HCT116 (cell line): ENCODE measurements at regions not wholly inside any gene's neighbourhood (a gene's known extent, or its start where the extent isn't known, plus 50 kb on each side); places are given as distances from the start of the nearest gene placed in this dataset.

Source experiments
- CTCF ChIP-seq, 3 experiments: fragments of 200-600 bp in 1 of 3; sonication (generic) in 1 of 3; IDR thresholded peaks in 2 of 3; conservative IDR thresholded peaks in 1 of 3; 2 replicates each; pipeline ENCODE4 v1.5.1; 2012 to 2017; ENCODE audit warnings: low read depth in 2 of 3, low read length in 2 of 3, antibody characterized with exemption in 1 of 3, borderline replicate concordance in 1 of 3, control low read depth in 1 of 3, mild to moderate bottlenecking in 1 of 3, mixed read lengths in 1 of 3, mixed run types in 1 of 3, moderate library complexity in 1 of 3; ENCODE audit not compliant: insufficient read depth in 1 of 3
- EZH2 ChIP-seq: fragments of 200-600 bp; sonication (generic); IDR thresholded peaks from 2 replicates; pipeline ENCODE4 v1.6.1; 2017; ENCODE audit warnings: antibody characterized with exemption, mixed run types
- SP1 ChIP-seq: IDR thresholded peaks from 2 replicates; pipeline ENCODE4 v1.6.1; 2012; ENCODE audit warnings: low read depth
- ZFX ChIP-seq: fragments of 450-650 bp; IDR thresholded peaks from 2 replicates; pipeline ENCODE4 v1.6.1; 2017
- TF ChIP-seq, protein P1 (sequence below): IDR thresholded peaks from 2 replicates; pipeline ENCODE4 v1.6.1; 2012; ENCODE audit warnings: low read depth

GRCh38 chr3:73855813-73856212 is 231.1 kb upstream of the PDZRN3 start:
- TF ChIP-seq ZFX (no peak), EZH2 (no peak), CTCF (IDR thresholded peaks at IDR 0.05 in 2 of 3, conservative IDR thresholded peaks at IDR 0.05 in 1 of 3; ENCODE audit: borderline replicate concordance in 1 of 3, insufficient read depth in 1 of 3, low read depth in 2 of 3, low read length in 2 of 3) (no peak), SP1 (no peak)
- TF ChIP-seq, protein P1, sequence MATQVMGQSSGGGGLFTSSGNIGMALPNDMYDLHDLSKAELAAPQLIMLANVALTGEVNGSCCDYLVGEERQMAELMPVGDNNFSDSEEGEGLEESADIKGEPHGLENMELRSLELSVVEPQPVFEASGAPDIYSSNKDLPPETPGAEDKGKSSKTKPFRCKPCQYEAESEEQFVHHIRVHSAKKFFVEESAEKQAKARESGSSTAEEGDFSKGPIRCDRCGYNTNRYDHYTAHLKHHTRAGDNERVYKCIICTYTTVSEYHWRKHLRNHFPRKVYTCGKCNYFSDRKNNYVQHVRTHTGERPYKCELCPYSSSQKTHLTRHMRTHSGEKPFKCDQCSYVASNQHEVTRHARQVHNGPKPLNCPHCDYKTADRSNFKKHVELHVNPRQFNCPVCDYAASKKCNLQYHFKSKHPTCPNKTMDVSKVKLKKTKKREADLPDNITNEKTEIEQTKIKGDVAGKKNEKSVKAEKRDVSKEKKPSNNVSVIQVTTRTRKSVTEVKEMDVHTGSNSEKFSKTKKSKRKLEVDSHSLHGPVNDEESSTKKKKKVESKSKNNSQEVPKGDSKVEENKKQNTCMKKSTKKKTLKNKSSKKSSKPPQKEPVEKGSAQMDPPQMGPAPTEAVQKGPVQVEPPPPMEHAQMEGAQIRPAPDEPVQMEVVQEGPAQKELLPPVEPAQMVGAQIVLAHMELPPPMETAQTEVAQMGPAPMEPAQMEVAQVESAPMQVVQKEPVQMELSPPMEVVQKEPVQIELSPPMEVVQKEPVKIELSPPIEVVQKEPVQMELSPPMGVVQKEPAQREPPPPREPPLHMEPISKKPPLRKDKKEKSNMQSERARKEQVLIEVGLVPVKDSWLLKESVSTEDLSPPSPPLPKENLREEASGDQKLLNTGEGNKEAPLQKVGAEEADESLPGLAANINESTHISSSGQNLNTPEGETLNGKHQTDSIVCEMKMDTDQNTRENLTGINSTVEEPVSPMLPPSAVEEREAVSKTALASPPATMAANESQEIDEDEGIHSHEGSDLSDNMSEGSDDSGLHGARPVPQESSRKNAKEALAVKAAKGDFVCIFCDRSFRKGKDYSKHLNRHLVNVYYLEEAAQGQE: no peak
